Right lobe of liver (tissue), 6 donors: ENCODE measurements at regions not wholly inside any gene's neighbourhood (a gene's known extent, or its start where the extent isn't known, plus 50 kb on each side); places are given as distances from the start of the nearest gene placed in this dataset.

Experiments
- ATAC-seq, 4 donors: fragments of 200-7000 bp; cut with Tn5 transposase; one replicate each; pipeline ENCODE4 v1.9.1; 2020; ENCODE audit warnings: mild to moderate bottlenecking in 4 of 4, moderate library complexity in 4 of 4
- DNase-seq, 3 donors: peaks; one replicate each; pipeline ENCODE4 v3.0.0-alpha.2; 2020
- H3K27ac ChIP-seq, 3 donors: fragments of 200-600 bp; one replicate each; pipeline ENCODE4 v1.8.0; 2022
- H3K27me3 ChIP-seq, 2 donors: fragments of 200-600 bp; one replicate each; pipeline ENCODE4 v1.8.0; 2022
- H3K36me3 ChIP-seq, 4 donors: fragments of 200-600 bp; sonication (generic) in 1 of 4; one replicate each; pipeline versions ENCODE4 v1.5.1 to v1.8.0; 2017 to 2022; ENCODE audit warnings: control low read depth in 1 of 4
- H3K4me1 ChIP-seq, 4 donors: fragments of 200-600 bp; sonication (generic) in 1 of 4; one replicate each; pipeline versions ENCODE4 v1.5.1 to v1.8.0; 2017 to 2022; ENCODE audit warnings: control low read depth in 1 of 4
- H3K4me3 ChIP-seq, 3 donors: fragments of 200-600 bp; one replicate each; pipeline ENCODE4 v1.8.0; 2022
- H3K9me3 ChIP-seq, 4 donors: fragments of 200-600 bp; sonication (generic) in 1 of 4; one replicate each; pipeline versions ENCODE4 v1.5.1 to v1.8.0; 2017 to 2022; ENCODE audit warnings: control low read depth in 1 of 4
- CTCF ChIP-seq, 4 donors: fragments of 200-600 bp in 3 of 4; fragments of 450-650 bp in 1 of 4; IDR thresholded peaks; one replicate each; pipeline versions ENCODE4 v1.5.1 to v1.8.0; 2016 to 2022; ENCODE audit warnings: antibody characterized with exemption in 4 of 4, mild to moderate bottlenecking in 2 of 4
- POLR2A ChIP-seq: fragments of 450-650 bp; IDR thresholded peaks from one replicate; pipeline ENCODE4 v1.6.1; 2017; ENCODE audit warnings: antibody characterized with exemption, mild to moderate bottlenecking
- WGBS: methylation state at CpG from one replicate; pipeline ENCODE4 v1.1.6; 2018; ENCODE audit warnings: low coverage, low lambda C conversion rate; ENCODE audit not compliant: insufficient coverage; ENCODE audit errors: missing lambda C conversion rate; 5-methylcytosine and 5-hydroxymethylcytosine counted together
- intact Hi-C, 2 donors: fragments of 100-400 bp; cut with DNase I; formaldehyde crosslinking; loops; one replicate each; pipeline versions ENCODE4 v1.11.2 to v1.14.1; 2022
- donor health status: DM: no; HTN: yes; CAD: no.
- donor health status: DM: no; HTN: no; CAD: no.
- donor health status: DM: no; HTN: no; CAD: no.
- donor health status: DM: no; HTN: yes; CAD: no.
- donor health status: DM: no; HTN: yes; CAD: no.

- H3K4me1 ChIP-seq: no peaks in the 10 kb centered on the region
- DNase-seq: no peak
- intact Hi-C loops: no loop called here
- H3K27me3 ChIP-seq: no peaks in the 10 kb centered on the region
- no peak for ATAC-seq
- H3K36me3 ChIP-seq: no peaks in the 10 kb centered on the region
- H3K9me3 ChIP-seq: no peaks in the 10 kb centered on the region
- H3K27ac ChIP-seq: no peak overlapping the region
- WGBS: 56% methylated on average over 6 of the region's 6 CpGs
- TF ChIP-seq CTCF (IDR thresholded peaks at IDR 0.05): no peak
- no peak overlapping the region for H3K4me3 ChIP-seq
Measured at GRCh38 chr1:14371771-14372497, 226.6 kb upstream of the KAZN start.

- TF ChIP-seq CTCF (IDR thresholded peaks at IDR 0.05) (no peak), POLR2A (no peak)
- no peaks in the 10 kb centered on the region for H3K4me1 ChIP-seq
- ATAC-seq: no peak
- H3K4me3 ChIP-seq: no peak overlapping the region
- DNase-seq: no peak
- intact Hi-C loops: no loop called here
- H3K9me3 ChIP-seq: no peaks in the 10 kb centered on the region
- no peaks in the 10 kb centered on the region for H3K36me3 ChIP-seq
- no peaks in the 10 kb centered on the region for H3K27me3 ChIP-seq
- H3K27ac ChIP-seq: no peak overlapping the region
- 28% methylated on average over 4 of the region's 5 CpGs for WGBS
Measured at GRCh38 chr1:14372526-14372925, 226.0 kb upstream of the KAZN start.

- Histone ChIP-seq H3K9me3 (no peaks in the 10 kb centered on the region), H3K36me3 (no peaks in the 10 kb centered on the region), H3K4me1 (no peaks in the 10 kb centered on the region), H3K4me3 (no peak overlapping the region), H3K27me3 (no peaks in the 10 kb centered on the region), H3K27ac (no peak overlapping the region)
- TF ChIP-seq CTCF (IDR thresholded peaks at IDR 0.05) (no peak), POLR2A (no peak)
- ATAC-seq (no peak), DNase-seq (no peak)
- intact Hi-C loops: no loop called here
- WGBS: 30% methylated on average over 2 of the region's 2 CpGs
Measured at GRCh38 chr1:14373081-14373758, 225.3 kb upstream of the KAZN start.

GRCh38 chr1:14375226-14375625 lies 223.3 kb upstream of the KAZN start:
- WGBS: 52% methylated on average over 5 of the region's 5 CpGs
- intact Hi-C loops: no loop called here
- no peak for TF ChIP-seq POLR2A
- no peak for TF ChIP-seq CTCF (IDR thresholded peaks at IDR 0.05)

More at GRCh38 chr1:14375226-14375625, 223.3 kb upstream of the KAZN start:
- no peaks in the 10 kb centered on the region for H3K36me3 ChIP-seq
- H3K9me3 ChIP-seq: no peaks in the 10 kb centered on the region
- no peaks in the 10 kb centered on the region for H3K27me3 ChIP-seq
- H3K4me3 ChIP-seq: no peak overlapping the region
- no peak for DNase-seq
- ATAC-seq: no peak
- no peak overlapping the region for H3K27ac ChIP-seq
- H3K4me1 ChIP-seq: no peaks in the 10 kb centered on the region
